ENCODE measurements at regions not wholly inside any gene's neighbourhood (a gene's known extent, or its start where the extent isn't known, plus 50 kb on each side); places are given as distances from the start of the nearest gene placed in this dataset.

GRCh38 chr9:73014011-73014410, 61.2 kb upstream of the ALDH1A1 start:
- no peak for TF ChIP-seq POLR2AphosphoS5 (IDR thresholded peaks at IDR 0.05; ENCODE audit: low read depth)
- no peak for TF ChIP-seq REST (IDR thresholded peaks at IDR 0.05; ENCODE audit: unreplicated experiment)
- no peak for TF ChIP-seq CTCF (conservative IDR thresholded peaks at IDR 0.05; ENCODE audit: low read depth in 2 of 2)
- no peak for TF ChIP-seq EZH2 (IDR thresholded peaks at IDR 0.05; ENCODE audit: low read depth, unreplicated experiment)
- TF ChIP-seq NANOG (IDR thresholded peaks at IDR 0.05; ENCODE audit: borderline replicate concordance) = no peak
- no peak for TF ChIP-seq CREB1 (CRISPR knock-in tag; IDR thresholded peaks at IDR 0.05; ENCODE audit: low read depth)
- TF ChIP-seq EZH2phosphoT487 (IDR thresholded peaks at IDR 0.05; ENCODE audit: unreplicated experiment) = no peak
